ENCODE measurements at regions not wholly inside any gene's neighbourhood (a gene's known extent, or its start where the extent isn't known, plus 50 kb on each side); places are given as distances from the start of the nearest gene placed in this dataset.

DNA sequence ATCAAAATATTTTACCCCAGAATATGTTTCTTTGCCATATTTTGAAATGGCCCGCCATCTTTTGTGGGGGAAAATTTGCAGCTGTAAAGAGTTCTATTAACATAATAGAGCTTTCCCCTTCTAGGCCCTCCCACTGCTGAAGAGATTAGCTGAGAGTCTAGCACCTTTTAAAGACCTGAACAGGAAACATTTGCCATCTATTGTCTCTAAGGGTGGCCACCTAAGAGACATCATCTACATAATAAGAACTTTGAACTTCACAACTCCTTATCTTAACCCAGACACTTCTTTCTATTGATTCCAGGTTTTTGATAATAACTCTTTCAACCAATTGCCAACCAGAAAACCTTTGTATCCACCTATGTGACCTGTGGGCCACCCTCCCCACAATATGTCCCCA, 54.7 kb upstream of the TRPM1 start:
- DNase-seq = no peak
- Mint-ChIP-seq H3K4me1 (ENCODE audit: low read depth, unreplicated experiment) (peaks cover 19% of the 10 kb centered on the region), H3K36me3 (ENCODE audit: insufficient read depth, unreplicated experiment) (no peaks in the 10 kb centered on the region), H3K9me3 (ENCODE audit: unreplicated experiment) (no peaks in the 10 kb centered on the region), H3K27ac (ENCODE audit: unreplicated experiment) (no peak overlapping the region), H3K27me3 (ENCODE audit: insufficient read depth, unreplicated experiment) (no peaks in the 10 kb centered on the region), H3K4me3 (ENCODE audit: unreplicated experiment) (no peak overlapping the region)
- ChIA-PET CTCF (no interaction called here), POLR2A (no interaction called here)
- no peaks in the 10 kb centered on the region; the same call in 1 of the 2 replicates for H3K9me3 ChIP-seq
- no peaks in the 10 kb centered on the region for H3K36me3 ChIP-seq (ENCODE audit: control insufficient read depth, insufficient read depth, low read length)
- no TSS peak for BruUV-seq (replicated peaks)
- intact Hi-C loops (cut with micrococcal nuclease; ENCODE audit: unreplicated experiment) = no loop called here
- H3K4me1 ChIP-seq = peaks cover 27% of the 10 kb centered on the region
- H3K4me3 ChIP-seq (ENCODE audit: low read depth, low read length) = no peak overlapping the region
- no peaks in the 10 kb centered on the region for H3K27me3 ChIP-seq (replicated peaks; ENCODE audit: control insufficient read depth, insufficient read depth, low read length)
- no peak for TF ChIP-seq CTCF (IDR thresholded peaks at IDR 0.05; ENCODE audit: insufficient read depth in 1 of 2, low read depth in 1 of 2, low read length in 1 of 2, severe bottlenecking in 1 of 2, unreplicated experiment in 1 of 2)

DNA sequence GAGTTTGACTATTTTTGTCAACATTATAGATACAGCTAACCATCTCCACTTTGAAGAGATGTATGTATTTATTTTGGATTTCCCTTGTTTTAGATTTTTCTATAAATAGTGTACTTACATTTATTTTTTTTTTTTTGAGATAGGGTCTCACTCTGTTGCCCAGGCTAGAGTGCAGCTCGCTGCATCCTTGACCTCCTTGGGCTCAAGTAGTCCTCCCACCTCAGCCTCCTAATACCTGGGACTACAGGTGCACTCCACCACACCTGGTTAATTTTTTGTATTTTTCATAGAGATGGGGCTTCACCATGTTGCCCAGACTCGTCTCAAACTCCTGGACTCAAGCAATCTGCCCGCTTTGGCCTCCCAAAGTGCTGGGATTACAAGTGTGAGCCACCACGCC, 55.3 kb upstream of the TRPM1 start:
- H3K4me3 ChIP-seq (ENCODE audit: low read depth, low read length) = no peak overlapping the region
- H3K4me1 Mint-ChIP-seq (ENCODE audit: low read depth, unreplicated experiment) = peaks cover 19% of the 10 kb centered on the region
- TF ChIP-seq CTCF (IDR thresholded peaks at IDR 0.05; ENCODE audit: insufficient read depth in 1 of 2, low read depth in 1 of 2, low read length in 1 of 2, severe bottlenecking in 1 of 2, unreplicated experiment in 1 of 2) = no peak
- H3K4me3 Mint-ChIP-seq (ENCODE audit: unreplicated experiment) = no peak overlapping the region
- no peaks in the 10 kb centered on the region for H3K27me3 ChIP-seq (replicated peaks; ENCODE audit: control insufficient read depth, insufficient read depth, low read length)
- CTCF ChIA-PET = no interaction called here
- no peaks in the 10 kb centered on the region; the same call in 1 of the 2 replicates for H3K9me3 ChIP-seq
- no peaks in the 10 kb centered on the region for H3K36me3 Mint-ChIP-seq (ENCODE audit: insufficient read depth, unreplicated experiment)
- H3K27me3 Mint-ChIP-seq (ENCODE audit: insufficient read depth, unreplicated experiment) = no peaks in the 10 kb centered on the region
- H3K9me3 Mint-ChIP-seq (ENCODE audit: unreplicated experiment) = no peaks in the 10 kb centered on the region
- H3K27ac Mint-ChIP-seq (ENCODE audit: unreplicated experiment) = no peak overlapping the region
- no TSS peak for BruUV-seq (replicated peaks)
- POLR2A ChIA-PET = no interaction called here
- intact Hi-C loops (cut with micrococcal nuclease; ENCODE audit: unreplicated experiment) = no loop called here
- H3K36me3 ChIP-seq (ENCODE audit: control insufficient read depth, insufficient read depth, low read length) = no peaks in the 10 kb centered on the region
- H3K4me1 ChIP-seq = peaks cover 27% of the 10 kb centered on the region
- DNase-seq = no peak

- H3K4me3 ChIP-seq (ENCODE audit: low read depth, low read length) = no peak overlapping the region
- peak in 1 of 2 experiments; percentile 25 for DNase-seq
- TF ChIP-seq CTCF (IDR thresholded peaks at IDR 0.05; ENCODE audit: insufficient read depth in 1 of 2, low read depth in 1 of 2, low read length in 1 of 2, severe bottlenecking in 1 of 2, unreplicated experiment in 1 of 2) = no peak
- Mint-ChIP-seq H3K27ac (ENCODE audit: unreplicated experiment) (peak overlapping the region; percentile 1), H3K27me3 (ENCODE audit: insufficient read depth, unreplicated experiment) (no peaks in the 10 kb centered on the region), H3K4me1 (ENCODE audit: low read depth, unreplicated experiment) (peaks cover 21% of the 10 kb centered on the region), H3K36me3 (ENCODE audit: insufficient read depth, unreplicated experiment) (no peaks in the 10 kb centered on the region), H3K4me3 (ENCODE audit: unreplicated experiment) (no peak overlapping the region), H3K9me3 (ENCODE audit: unreplicated experiment) (no peaks in the 10 kb centered on the region)
- H3K36me3 ChIP-seq (ENCODE audit: control insufficient read depth, insufficient read depth, low read length) = no peaks in the 10 kb centered on the region
- ChIA-PET CTCF (interaction anchor here (1.2 kb wide), 1 partner anchor 278 kb away, joined by 3 read pairs; no protein-coding TSS in a partner anchor), POLR2A (no interaction called here)
- H3K4me1 ChIP-seq = peaks cover 28% of the 10 kb centered on the region
- no peaks in the 10 kb centered on the region for H3K27me3 ChIP-seq (replicated peaks; ENCODE audit: control insufficient read depth, insufficient read depth, low read length)
- intact Hi-C loops (cut with micrococcal nuclease; ENCODE audit: unreplicated experiment) = no loop called here
- no peaks in the 10 kb centered on the region; the same call in 1 of the 2 replicates for H3K9me3 ChIP-seq
- BruUV-seq (replicated peaks) = no TSS peak
These were observed 56.1 kb upstream of the TRPM1 start for GRCh38 chr15:31157644-31158069.

Measured in Caco-2 (cell line).